ENCODE measurements at regions not wholly inside any gene's neighbourhood (a gene's known extent, or its start where the extent isn't known, plus 50 kb on each side); places are given as distances from the start of the nearest gene placed in this dataset.

DNA sequence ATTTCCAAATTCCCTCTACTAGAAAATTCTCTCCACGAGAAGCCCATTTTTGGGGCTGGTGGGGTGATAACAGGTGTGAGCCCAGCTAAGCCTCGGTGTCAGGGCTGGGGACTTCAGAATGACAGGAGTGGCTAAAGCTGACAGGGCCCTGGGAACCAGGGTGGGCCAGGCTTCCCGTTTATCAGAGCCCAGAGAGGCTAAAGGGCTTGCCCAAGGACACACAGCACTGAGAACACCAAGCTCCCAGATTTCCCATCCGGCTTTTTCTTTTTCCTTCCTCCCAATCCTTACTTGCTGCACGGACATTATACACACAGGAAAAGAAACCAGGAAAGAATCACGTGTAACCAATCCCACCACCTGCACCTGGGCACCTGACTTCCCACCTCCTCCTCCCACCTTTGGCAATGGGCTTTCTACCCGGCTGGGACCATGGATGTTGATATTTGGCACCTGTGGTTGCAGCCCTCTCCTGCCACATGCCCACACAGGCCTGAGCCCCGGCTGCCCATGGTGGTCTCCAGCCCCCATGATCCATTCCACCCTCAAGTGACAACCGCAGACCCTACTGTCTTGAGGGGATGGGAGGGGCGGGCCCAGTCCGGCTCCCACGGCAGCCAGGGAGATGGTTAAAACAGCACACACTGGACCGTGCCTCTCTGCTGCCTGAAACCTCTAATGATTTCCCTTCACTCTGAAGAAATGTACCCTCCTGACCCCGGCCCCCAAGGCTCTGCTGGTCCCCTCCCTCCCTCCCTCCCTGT, 78.9 kb downstream of the ENGASE start:
- TF ChIP-seq, protein P1, sequence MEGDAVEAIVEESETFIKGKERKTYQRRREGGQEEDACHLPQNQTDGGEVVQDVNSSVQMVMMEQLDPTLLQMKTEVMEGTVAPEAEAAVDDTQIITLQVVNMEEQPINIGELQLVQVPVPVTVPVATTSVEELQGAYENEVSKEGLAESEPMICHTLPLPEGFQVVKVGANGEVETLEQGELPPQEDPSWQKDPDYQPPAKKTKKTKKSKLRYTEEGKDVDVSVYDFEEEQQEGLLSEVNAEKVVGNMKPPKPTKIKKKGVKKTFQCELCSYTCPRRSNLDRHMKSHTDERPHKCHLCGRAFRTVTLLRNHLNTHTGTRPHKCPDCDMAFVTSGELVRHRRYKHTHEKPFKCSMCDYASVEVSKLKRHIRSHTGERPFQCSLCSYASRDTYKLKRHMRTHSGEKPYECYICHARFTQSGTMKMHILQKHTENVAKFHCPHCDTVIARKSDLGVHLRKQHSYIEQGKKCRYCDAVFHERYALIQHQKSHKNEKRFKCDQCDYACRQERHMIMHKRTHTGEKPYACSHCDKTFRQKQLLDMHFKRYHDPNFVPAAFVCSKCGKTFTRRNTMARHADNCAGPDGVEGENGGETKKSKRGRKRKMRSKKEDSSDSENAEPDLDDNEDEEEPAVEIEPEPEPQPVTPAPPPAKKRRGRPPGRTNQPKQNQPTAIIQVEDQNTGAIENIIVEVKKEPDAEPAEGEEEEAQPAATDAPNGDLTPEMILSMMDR (IDR thresholded peaks at IDR 0.05) = no peak

- TF ChIP-seq, protein P1 (IDR thresholded peaks at IDR 0.05) = no peak
Observed at GRCh38 chr17:79152636-79153035, 78.0 kb downstream of the ENGASE start.

GRCh38 chr17:79152110-79152509, 77.5 kb downstream of the ENGASE start:
- TF ChIP-seq, protein P1 (IDR thresholded peaks at IDR 0.05) = no peak

DNA sequence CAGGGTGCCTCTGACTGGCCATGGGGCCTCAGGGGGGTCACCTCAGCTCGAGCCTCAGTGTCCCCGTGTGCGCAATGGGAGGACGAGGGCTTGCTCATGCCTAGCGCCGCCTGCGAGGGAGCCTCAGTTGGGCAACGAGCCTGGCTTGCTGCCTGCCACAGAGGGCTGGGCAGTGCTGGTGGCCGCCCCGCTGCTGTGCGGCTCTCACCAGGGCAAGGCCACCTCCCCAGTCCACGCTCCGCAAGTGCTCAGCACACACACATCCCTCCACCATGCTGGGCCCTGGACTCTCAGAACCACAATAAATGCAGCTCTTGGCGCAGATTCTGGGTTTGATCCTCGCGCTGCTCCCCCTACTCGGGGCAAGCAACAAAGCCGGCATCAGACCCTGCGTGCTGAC, 76.2 kb downstream of the ENGASE start:
- TF ChIP-seq, protein P1 (IDR thresholded peaks at IDR 0.05) = no peak

- TF ChIP-seq, protein P1 (IDR thresholded peaks at IDR 0.05) = no peak
Observed at GRCh38 chr17:79150035-79150733, 75.6 kb downstream of the ENGASE start.

DNA sequence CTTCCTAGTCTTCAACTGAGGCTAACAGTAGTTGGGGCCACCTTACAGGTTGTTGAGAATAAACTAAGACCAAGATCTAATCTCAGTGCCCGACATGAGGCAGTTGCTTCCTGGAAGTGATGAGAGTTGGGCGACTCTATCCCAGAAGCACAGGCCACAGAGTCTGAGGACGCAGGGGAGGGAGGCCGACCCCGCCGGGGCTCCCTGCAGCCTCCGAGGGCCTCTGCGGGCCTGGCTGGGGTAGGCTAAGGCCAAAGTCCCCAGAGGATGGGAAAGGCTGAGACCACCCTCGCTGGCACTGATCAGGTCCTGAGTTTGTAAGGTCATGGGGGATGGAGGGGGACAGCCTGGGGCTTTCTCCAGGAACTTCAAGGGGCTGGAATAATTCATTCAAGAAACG, 74.0 kb downstream of the ENGASE start:
- TF ChIP-seq, protein P1 (IDR thresholded peaks at IDR 0.05) = no peak

GRCh38 chr17:79147746-79148506, 73.3 kb downstream of the ENGASE start:
- TF ChIP-seq, protein P1 (IDR thresholded peaks at IDR 0.05) = no peak; the same call in 1 of the 2 replicates

Measured in LNCAP (cell line).